CD4-positive, alpha-beta T cell treated with Interleukin-15 for 1 hour (primary cell): ENCODE measurements at regions not wholly inside any gene's neighbourhood (a gene's known extent, or its start where the extent isn't known, plus 50 kb on each side); places are given as distances from the start of the nearest gene placed in this dataset.

Experiments
- DNase-seq: peaks from one replicate; pipeline ENCODE4 v3.0.0-alpha.2; 2020

- DNase-seq: no peak
These were observed 66.9 kb upstream of the SESN3 start for GRCh38 chr11:95297680-95298452.

DNA sequence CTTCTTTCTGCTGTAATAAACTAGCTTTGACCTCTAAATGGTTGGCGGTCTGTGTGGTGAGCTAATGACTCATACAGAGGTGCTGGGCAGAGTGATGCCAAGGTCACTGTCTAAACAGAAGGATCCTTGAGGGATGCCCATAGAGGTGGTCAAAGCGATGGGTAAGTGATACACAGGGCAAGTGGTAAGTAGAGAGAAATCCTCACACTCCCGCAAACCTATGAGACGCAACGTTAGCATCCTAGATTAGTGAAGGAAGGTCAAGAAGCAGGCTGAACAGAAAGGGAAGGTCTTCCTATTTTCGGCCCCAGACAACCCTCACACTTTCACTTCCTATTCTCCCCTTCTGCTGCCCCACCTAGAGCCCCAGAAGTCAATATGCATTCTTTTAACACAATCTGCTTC, 65.6 kb upstream of the SESN3 start:
- peak; percentile 28 for DNase-seq

GRCh38 chr11:95296165-95296564, 65.2 kb upstream of the SESN3 start:
- DNase-seq: no peak

DNA sequence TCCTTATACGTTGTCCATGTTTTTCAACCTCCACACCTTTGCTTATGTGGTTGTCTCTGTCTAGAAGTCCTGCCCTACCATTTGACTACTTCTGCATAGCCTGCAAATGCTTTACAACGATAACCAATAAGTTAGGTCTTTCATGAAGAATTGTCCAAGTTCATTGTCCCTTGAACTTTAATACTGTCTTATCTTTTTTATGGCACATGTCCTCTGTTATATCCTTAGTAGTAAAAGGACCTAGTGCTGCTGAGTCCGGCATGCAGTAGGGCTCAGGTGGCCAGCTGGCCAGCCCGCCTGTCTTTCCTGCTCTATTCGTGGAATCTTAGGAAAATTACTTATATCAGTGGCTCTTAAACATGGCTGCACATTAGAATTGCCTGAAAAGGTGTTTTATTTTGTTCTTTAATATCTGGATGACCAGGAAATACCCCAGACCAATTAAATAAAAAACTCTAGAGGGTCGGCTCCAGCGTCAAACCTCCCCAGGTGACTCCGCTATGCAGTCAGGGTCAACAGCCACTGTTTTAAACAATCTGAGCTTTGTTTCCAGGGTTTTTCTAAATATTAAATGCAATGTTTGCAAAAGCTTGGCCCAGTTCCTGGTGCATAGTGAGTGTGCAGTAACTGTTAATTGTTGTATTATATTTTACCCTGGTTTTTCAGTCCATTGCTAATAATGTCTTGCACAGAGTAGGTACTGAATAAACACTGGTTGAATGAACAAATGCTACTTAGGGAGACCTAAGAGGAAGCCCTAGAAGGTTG, 64.6 kb upstream of the SESN3 start:
- DNase-seq: no peak

- DNase-seq: no peak
These were observed 63.7 kb upstream of the SESN3 start for GRCh38 chr11:95294701-95295100.

- DNase-seq: no peak
These were observed 62.1 kb upstream of the SESN3 start for GRCh38 chr11:95293116-95293515.

- DNase-seq: no peak
These were observed 60.9 kb upstream of the SESN3 start for GRCh38 chr11:95291946-95292345.

DNA sequence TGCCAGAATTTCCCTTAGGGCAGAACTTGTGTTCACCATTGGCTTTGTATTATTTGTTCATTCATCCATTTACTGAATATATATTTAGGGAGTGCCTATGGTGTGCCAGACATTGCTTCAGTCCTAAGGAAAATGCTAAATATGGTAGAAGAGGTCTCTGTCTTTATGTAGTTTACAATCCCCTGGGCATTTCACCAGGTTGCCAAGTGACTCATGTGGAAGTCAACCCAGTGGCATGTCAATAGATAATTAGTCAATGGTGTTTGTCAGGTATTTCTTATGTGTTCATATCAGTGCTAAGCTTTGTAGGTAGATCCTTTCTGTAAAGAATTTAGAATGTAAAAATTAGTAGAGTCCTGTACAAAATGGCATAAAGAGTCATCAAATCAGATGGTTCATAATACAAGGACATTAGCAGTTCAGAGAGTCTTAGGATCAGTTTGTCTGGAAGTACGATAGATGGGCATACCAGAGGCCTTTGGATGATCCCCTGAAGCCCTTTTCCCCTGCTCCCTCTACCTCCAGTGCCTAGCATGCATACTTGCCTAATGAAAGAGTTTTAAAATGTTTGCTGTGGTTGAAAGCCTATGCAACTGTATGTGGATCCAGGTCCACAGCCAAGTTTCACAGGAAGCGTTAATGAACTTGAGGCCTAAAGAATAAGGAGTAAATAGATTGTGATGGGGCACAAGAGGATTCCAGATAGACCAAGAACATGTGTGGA, 58.5 kb upstream of the SESN3 start:
- no peak for DNase-seq

GRCh38 chr11:95284057-95285052, 53.4 kb upstream of the SESN3 start:
- no peak for DNase-seq

- no peak for DNase-seq
These were observed 52.6 kb upstream of the SESN3 start for GRCh38 chr11:95283650-95284049.

DNA sequence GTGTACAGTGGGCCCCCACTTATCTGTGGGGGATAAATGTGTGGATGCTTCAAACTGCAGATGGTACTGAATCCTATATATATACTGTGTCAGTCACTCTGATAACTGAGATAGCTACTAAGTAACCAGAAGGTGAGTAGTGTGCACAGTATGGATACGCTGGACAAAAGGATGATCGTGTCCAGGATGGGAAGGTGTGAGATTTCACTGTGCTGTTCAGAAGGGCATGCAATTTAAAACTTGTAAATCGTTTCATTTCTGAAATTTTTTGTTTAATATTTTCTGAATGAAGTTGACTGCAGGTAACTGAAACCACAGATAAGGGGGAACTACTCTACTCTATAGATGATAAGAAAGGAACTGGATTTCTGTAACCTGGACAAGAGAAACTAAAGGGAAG, 52.1 kb upstream of the SESN3 start:
- DNase-seq: no peak

DNA sequence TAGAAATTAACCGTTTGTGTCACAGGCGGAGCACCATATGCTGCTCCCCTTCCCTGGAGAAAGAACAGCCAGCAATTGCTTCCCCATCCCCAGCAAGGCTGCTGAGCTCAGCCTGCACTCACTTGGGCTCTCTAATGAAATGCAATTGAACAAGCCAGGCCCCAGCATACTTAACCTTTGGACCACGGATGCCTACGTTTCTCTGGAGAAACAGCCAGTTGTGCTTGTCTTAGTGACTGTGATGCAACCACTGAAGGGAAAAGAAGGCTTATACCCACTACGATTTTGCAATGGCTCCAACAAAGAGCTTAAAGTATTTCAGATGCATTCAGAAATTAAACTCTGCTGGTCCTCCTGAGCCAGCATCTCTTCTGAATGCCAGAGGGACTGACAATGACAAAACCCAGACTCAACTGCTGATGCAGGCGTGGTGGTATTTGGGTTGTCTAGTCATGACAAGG, 51.3 kb upstream of the SESN3 start:
- no peak for DNase-seq
